Myocyte (in vitro differentiated cells): ENCODE measurements at regions not wholly inside any gene's neighbourhood (a gene's known extent, or its start where the extent isn't known, plus 50 kb on each side); places are given as distances from the start of the nearest gene placed in this dataset.
"Not testable (repeated sequence)": the region's sequence is repeated elsewhere in the genome, so short reads cannot be mapped to it uniquely, and the experiment has no call there.

Source experiments
- DNase-seq: peaks from one replicate; pipeline ENCODE4 v3.0.0-alpha.2; 2012; ENCODE audit warnings: low read depth

DNA sequence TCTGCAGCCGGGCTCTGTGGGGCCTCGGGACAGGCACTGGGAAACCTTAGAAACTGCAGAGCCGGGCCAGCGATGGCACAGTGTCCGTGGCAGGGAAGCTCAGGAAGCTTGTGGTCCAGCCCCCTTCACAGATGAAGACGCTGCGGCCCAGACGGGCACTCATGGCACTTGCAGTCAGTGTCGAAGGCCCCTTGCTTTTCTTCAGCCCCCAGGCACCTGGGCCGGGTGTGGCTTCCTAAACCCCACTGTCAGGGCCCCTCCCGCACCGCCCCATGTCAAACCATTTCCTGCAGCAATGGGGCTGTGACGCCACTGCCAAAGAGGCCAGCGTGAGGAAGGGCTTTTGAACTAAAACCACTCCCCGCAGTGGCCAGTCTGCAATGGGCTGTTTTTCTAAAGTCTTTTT lies 164.0 kb downstream of the LAT start:
- DNase-seq = no peak

DNA sequence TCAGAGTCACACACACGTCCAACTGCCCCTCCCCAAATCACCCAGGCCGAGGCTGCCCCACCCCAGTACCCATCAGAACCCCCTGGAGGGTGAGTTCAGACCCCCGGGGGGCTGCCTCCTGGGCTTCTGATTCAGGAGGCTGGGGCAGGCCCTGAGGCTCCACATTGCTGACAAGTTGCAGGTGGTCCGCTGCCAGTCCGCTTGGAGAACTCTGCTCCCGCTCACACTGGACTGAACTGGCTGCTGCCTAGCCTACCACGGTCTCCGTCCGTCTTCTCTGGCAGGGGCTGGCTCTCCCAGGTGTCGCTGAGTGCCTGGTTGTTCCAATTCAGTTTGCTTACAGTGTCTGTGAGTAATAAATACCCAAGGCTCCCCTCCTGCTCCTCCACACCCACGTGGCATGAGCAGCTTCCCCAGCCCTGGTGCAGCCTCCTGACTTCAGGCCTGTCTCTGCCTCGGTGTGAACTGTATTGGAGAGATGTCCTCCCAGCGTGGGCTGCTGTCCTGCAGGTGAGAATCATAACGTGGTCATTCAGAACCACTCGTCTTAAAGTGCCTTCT lies 163.4 kb downstream of the LAT start:
- DNase-seq = no peak

DNA sequence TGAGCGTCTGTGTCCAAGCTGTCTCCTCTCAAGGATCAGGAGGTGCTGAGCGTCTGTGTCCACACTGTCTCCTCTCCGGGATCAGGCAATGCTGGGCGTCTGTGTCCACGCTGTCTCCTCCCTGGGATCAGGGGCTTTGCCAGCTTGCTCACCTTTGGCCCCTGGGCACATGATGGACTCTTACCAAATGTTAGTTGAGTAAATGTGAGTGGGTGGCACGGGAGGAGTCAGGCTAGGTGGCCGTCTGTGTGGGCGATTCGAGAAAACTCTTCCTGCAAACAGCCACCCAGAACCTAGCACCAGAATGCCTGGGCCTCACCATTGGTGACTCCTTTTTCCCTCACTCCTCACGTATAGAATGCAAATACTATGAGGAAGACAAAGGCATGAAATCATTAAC lies 162.9 kb downstream of the LAT start:
- DNase-seq = not testable (repeated sequence)

DNA sequence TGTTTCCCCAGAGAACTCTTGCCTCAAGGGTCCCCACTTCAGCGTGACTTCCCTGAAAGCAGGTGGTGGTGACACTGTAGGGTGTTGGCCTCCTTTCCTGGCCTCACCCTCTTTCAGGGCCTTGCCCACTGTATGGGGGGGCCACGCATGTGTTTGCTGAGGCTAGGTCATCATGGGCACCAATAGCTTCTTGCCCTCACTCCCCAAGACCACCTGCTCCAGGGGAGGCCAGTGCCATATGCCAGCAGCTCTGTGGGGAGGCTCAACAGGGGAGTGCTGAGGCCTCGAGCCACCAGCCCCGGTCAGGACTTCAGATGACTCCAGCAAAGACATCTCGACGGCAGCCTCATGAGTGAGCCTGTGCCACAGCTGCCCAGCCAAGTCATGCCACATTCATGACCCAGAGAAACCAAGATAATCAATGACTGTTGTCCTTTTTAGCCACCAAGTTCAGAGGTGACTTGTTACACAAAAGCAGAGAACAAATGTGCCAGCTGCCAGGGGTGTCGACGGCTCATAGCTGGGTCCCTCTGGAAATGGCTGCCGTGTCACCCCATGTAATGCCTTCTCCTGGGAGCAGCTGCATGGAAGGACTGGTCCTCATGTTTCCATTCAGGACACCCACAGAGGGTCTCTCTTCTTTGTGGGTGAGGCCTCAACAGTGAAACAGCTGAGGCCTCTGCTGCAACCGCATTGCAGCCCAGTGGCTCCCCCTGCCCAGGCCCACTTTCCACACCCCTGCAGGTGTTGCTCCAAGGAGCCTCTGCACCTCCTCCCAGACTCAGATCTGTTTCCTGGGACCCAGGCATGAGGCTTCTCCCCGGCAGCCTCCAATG lies 162.2 kb downstream of the LAT start:
- DNase-seq = peak; percentile 69

DNA sequence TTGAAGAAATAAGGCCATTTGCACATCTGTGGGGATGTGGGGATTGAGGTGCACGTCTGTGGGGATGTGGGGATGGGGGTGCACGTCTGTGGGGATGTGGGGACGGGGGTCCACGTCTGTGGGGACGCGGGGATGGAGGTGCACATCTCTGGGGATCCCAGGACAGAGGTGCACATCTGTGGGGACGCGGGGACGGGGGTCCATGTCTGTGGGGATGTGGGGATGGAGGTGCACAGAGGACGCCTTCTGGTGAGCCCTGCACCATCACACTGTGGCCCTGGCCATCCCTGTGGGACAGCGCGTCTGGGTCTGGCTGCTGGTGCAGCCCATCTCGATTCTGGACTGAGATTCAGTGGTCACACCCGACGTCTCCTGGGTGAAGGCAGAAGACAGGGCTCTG lies 161.4 kb downstream of the LAT start:
- DNase-seq = no peak

DNA sequence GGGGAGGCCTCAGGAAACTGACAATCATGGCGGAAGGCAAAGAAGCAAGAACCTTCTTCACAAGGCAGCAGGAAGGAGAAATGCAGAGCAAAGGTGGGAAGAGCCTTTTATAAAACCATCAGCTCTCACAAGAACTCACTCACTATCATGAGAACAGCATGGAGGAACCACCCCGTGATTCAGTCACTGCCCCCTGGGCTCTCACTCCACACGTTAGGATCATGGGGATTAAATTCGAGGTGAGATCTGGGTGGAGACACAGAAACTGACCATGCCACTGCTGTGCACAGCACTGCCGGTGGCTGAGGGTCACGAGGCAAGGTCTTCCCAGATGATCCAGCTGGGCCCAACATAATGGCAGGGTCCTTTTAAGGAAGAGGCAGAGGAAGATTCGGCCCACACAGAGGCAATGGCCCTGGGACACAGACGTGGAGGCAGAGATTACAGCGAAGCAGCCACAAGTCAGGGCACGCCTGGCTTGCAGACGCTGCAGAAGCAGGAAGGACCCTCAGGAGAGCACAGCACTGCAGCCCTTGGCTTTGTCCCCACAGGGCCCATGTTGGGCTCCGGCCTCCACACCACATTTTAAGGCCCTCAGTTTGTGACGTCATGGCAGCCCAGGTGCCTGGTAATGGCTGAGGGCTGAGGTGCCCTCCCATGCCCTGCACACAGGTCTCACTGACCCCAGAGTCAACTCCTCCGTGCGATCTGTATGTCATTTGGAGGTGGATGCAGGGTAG lies 160.8 kb downstream of the LAT start:
- not testable (repeated sequence) for DNase-seq

DNA sequence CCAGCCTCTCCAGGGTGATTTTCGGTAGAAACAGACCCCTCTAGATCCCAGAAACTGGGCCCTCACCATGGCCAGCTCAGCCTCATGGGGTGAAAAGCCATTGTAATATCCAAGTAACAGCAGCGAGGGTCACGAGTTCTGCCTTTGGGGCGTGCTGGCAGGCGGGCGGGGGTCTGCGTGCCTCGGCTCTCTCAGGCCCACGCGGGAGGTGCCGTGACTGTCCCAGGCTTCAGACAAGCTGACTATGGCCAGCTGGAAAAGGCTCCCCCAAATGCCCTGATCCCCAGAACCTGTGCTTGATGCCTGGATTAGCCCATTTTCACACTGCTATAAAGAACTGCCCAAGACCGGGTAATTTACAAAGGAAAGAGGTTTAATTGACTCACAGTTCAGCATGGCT lies 160.2 kb downstream of the LAT start:
- DNase-seq = not testable (repeated sequence)

DNA sequence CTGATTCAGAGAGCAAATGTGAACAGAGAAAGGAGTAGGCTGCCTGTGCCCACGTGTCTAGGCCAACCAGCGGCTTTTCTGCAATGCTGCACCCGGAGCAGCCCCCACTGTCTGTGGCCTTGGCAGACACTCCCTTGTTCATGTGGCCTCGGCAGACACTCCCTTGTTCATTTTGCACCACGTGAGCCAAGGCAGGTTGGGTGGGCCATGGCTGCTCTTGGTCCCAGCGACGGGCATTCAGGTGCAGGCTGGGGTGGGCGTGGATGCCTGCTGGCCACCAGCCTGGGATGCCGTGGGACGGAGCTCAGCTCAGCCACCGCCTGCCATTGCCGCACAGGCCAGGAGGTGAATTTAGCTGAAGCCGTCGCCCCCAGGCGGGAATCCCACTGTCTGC lies 159.8 kb downstream of the LAT start:
- DNase-seq = not testable (repeated sequence)

DNA sequence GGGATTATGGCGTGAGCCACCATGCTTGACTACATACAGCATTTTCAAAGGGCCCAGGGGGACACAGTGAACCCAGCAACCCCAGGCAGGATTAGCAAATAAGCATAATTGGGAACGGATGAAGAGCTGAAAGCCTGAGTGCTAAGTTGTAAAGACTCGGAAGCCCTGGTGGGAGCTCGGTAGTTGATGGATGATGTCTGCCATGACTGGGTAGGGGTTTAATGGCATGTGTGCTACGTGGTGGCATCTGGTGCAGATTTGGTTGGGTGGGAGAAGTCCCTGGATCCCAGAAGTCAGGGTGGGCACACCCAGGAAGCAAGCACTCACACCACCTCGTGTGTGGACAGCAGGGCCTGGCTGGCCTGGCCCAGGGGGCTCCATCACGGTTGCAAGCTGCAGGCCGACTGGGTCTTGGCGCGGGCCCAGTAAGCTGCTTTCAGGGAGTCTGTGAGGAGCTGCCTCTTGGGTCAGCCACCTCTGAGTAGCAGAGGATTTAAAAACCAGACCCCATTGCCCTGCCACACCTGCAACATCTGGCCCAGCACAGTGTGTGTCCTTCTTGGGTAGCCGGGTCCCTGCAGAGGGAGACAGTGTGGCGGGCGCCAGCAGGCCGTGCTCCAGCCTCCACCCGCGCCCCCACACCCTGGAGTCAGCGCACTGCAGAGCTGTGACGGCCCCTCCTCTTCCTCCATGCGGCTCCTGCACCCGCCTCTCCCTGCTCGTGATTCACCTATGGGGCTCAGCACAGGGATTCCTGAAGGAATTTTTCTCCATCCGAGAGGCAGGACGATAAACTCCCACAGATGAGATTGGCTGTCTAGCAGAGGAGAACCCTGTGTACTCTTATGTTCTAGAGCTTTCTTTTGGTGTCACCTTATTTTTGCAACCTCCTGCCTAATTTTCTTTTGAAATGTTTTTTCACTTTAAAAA lies 159.2 kb downstream of the LAT start:
- not testable (repeated sequence) for DNase-seq

DNA sequence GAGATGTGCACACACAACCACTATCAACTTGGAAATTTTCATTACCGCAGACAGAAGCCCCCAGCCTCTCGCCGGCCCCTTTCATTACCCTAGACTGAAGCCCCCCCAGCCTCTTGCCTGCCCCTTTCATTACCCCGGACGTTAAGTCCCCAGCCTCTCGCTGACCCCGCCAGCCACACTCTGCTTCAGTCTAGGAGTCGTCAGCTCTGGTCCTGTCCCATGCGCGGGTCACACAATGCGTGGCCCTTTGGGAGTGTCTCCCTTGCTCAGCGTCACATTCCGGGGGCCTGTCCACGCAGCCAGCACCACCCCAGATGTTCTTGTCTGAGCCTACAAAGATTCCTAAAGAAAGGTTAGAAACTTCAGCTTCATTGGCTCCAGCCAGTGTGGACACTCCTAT lies 157.7 kb downstream of the LAT start:
- not testable (repeated sequence) for DNase-seq

DNA sequence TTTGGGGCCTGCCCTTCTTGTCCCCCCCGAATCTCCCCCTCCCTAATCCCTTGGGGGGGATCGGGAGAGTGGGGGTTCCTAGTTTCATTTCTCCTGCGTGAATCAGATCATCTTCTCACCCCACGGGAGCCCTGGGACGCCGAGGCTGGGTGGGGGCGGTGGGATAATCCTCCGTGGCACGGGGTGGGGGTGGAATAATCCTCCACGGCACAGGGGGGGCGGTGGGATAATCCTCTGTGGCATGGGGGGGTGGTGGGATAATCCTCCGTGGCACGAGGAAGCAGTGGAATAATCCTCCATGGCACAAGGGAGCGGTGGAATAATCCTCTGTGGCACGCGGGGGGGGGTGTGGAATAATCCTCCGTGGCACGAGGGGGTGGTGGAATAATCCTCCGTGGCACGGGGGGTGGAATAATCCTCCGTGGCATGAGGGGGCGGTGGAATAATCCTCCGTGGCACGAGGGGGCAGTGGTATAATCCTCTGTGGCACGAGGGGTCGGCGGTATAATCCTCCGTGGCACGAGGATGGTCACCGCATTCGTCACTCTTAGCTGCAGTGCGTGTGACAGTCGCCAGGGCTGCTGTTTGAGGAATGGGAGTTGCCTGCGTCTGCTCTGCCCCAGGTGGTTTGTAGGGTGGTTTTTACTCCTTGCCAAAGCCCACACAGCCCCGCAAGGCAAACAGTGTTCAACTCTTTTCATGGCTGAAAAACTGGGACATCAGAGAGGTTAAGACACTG lies 156.9 kb downstream of the LAT start:
- no peak for DNase-seq

DNA sequence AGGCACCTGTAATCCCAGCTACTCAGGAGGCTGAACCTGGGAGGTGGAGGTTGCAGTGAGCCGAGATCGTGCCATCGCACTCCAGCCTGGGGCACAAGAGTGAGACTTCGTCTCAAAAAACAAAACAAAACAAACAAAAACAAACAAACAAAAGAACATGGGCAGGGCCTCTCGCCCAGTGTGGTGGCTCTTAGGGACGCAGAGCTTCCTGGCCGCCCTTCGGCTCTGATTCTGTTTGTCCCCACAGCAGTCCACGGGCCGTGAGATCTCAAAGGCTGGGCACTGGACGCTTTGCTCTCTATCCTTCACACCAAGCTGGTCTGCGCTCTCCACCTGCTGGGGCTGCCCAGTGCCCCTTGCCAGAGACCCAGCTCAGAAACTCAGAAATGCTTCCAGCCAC lies 156.3 kb downstream of the LAT start:
- DNase-seq = not testable (repeated sequence)

DNA sequence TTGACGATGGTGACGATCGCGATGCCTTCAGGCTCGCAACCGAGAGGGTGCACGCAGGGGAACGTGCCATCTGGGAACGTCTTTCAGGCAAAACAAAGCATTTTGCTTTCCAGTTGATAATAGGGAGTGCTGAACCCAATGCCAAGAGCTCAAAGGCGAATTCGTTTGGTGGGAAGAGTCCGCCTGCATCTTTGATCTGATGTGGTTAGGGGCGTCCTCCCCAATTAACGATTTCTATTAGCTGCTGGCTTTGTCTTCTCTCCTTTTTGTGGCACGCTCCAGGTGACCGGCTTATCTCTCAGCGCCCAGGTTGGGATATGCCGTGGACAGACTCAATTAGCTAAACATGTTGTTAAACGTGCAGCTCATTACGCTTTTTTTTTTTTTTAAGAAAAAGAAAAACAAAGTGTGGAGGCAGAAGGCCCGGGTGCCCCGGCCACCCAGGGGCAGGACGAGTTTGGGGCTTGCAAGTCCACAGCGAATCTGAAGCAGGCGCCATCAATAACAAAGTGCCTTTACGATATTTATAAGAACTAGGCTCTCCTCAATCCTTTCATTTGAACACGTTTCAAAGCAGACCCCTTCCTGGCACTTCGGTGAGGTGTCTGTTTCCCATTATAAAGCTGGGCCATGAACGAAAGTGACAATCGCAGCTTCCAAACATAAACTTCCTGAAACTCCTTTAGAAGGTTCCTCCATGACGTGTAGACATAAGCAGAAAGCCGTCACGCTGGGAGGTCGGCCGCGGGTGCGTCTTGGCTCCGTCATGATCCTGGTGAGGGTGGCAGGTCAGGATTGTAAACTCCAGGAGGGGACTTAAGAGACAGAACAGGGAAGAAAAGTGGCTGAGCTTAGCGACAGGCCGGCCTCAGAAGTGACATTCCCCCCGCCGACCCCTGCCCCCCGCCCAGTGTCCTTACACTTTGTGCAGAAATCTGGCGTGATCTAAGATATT lies 155.3 kb downstream of the LAT start:
- DNase-seq = not testable (repeated sequence)

DNA sequence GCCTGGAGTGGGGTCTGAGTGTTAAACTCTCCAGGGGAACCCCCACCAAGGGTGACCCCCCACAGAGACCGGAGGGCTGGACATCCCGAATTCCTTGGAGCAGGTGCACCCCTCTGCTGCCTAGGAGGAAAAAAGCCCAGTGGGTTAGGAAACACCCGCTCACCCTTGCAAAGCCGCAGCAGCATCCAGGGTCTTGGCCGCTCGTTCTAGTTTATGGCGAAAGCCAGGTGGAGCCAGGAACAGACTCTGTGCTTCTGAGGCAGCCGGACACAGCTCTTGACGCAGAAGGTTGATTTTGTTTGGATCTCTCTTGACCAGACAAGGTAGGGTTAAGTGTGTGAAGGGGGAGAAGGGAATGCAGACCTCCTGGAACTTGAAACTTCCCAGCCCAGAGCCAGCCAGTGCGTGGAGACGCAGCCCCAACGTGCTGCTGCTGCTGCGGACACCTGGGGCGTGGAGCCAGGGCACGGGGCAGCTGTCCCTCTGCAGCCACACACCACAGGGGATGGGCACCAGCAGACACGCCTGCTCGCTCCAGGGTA lies 154.5 kb downstream of the LAT start:
- peak; percentile 81 for DNase-seq

DNA sequence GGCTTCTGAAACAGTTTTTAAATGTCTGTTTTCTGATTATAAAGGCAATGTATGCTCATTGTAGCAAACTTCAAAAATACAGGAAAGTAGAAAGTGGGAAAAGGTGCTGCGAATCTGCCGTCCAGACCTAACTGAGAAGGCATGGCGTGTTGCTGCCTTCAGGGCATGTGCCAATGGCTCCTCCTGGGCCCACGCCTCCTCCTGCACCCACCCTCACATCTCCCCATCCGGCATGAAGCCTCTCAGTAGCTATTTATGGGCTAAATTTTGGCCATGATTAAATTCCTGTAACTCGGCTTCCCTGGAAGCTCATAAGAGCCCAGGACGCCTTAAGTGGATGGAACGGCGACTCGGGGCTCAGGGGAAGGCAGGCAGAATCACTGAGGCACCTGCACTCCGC lies 153.8 kb downstream of the LAT start:
- not testable (repeated sequence) for DNase-seq

DNA sequence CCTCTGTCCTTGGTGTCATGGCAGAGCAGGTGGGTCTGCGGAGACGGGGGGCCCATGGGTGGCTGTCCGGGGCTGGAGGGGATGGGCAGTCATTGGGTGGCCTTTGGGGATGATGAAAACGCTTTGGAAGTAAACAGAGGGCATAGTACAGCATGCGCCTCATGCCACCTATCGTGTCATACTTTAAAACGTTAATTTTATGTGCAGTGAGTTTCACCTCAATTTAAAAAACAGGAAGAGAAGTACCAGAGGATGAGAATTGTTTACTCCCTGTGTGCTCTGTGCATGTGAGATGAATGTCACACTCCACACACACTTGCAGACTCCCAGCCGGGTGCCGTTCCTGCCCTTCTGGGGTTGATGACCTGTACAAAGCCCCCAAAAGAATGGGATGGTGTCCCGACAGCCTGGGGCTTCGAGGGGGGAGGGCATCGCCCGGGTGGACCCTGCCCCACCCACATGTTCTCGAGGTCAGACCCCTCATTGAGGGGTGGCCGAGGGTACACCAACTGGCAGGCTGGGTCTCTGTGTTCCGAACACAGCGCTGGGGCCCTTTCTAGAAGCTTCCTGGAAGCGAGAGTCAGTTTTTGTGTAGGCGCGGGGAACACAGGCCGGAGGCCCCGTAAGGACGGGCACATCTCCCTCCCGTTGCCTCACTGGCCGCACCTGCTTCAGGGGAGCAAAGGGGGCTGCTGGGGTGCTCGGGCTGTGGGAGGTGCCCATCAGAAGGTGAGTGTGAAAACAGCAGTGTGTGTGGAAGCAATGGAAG lies 153.2 kb downstream of the LAT start:
- DNase-seq = not testable (repeated sequence)

DNA sequence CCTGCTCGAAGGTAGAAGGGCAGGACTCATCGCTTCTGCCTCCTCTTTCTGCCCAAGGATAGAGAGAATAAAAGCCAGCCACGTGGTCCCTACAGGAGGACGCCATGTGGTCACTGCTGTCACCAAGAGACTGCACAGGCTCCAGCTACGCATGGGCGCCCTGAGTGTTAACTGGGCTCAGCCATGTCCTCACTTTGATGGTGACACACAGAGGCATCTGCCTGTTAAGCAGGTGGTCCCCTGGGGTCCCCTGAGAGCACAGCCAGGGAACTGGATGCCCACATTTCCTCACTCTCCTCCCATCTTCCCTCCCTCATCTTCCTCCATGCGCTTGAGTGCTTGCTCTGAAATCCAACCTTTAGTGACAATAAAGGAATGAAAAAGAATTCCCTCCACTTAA lies 152.6 kb downstream of the LAT start:
- not testable (repeated sequence) for DNase-seq

DNA sequence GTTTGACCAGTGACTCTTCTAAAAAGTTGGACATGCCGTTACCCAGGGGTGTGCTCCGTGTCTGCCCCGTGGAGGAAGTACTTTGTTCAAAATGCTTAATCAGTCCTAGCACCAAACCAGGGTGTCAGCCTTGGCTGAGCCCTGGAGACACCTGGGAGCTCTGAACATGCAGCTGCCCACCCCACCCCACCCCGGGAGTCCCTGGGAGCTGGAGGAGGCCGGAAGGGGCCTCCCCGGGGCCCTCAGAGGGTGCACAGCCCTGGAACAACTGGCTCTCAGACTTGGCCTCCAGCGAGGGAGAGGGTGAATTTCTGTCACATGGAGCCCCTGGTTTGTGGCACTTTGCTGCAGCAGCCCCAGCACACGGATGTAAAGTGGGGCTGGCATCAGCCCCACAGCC lies 152.1 kb downstream of the LAT start:
- not testable (repeated sequence) for DNase-seq
